Lower lobe of right lung (tissue), 2 donors: ENCODE measurements at regions not wholly inside any gene's neighbourhood (a gene's known extent, or its start where the extent isn't known, plus 50 kb on each side); places are given as distances from the start of the nearest gene placed in this dataset.

Source experiments
- ATAC-seq, 2 donors: fragments of 200-7000 bp; cut with Tn5 transposase; one replicate each; pipeline ENCODE4 v1.9.1; 2020 to 2022; ENCODE audit warnings: mild to moderate bottlenecking in 2 of 2, moderate library complexity in 2 of 2
- DNase-seq: peaks from one replicate; pipeline ENCODE4 v3.0.0-alpha.2; 2020
- H3K27ac ChIP-seq: fragments of 200-600 bp; one replicate; pipeline ENCODE4 v1.8.0; 2022
- H3K27me3 ChIP-seq: fragments of 200-600 bp; one replicate; pipeline ENCODE4 v1.8.0; 2022; ENCODE audit warnings: low read depth
- H3K36me3 ChIP-seq: fragments of 200-600 bp; one replicate; pipeline ENCODE4 v1.8.0; 2022; ENCODE audit warnings: mild to moderate bottlenecking
- H3K4me1 ChIP-seq: fragments of 200-600 bp; one replicate; pipeline ENCODE4 v1.8.0; 2022
- H3K4me3 ChIP-seq: fragments of 200-600 bp; one replicate; pipeline ENCODE4 v1.8.0; 2022; ENCODE audit warnings: mild to moderate bottlenecking
- H3K9me3 ChIP-seq: fragments of 200-600 bp; one replicate; pipeline ENCODE4 v1.8.0; 2022
- CTCF ChIP-seq: fragments of 200-600 bp; IDR thresholded peaks from one replicate; pipeline ENCODE4 v1.8.0; 2022; ENCODE audit warnings: antibody characterized with exemption, mild to moderate bottlenecking
- intact Hi-C: fragments of 100-400 bp; cut with DNase I; formaldehyde crosslinking; loops from one replicate; pipeline ENCODE4 v1.11.0; 2022
- donor health status: DM: no; HTN: yes; CAD: no; lungs with severe emphysema.

GRCh38 chr6:168232528-168232927 lies 87.0 kb downstream of the DACT2 start:
- DNase-seq = no peak

GRCh38 chr6:168232062-168232461 lies 87.5 kb downstream of the DACT2 start:
- Histone ChIP-seq H3K4me3 (no peak overlapping the region), H3K36me3 (no peaks in the 10 kb centered on the region), H3K9me3 (no peaks in the 10 kb centered on the region), H3K27me3 (no peaks in the 10 kb centered on the region), H3K27ac (no peak overlapping the region), H3K4me1 (peaks cover under 1% of the 10 kb centered on the region)
- TF ChIP-seq CTCF = no peak
- ATAC-seq = no peak
- DNase-seq = no peak
- intact Hi-C loops = no loop called here

More at GRCh38 chr6:168232528-168232927, 87.0 kb downstream of the DACT2 start:
- Histone ChIP-seq H3K36me3 (no peaks in the 10 kb centered on the region), H3K9me3 (no peaks in the 10 kb centered on the region), H3K27ac (no peak overlapping the region), H3K27me3 (no peaks in the 10 kb centered on the region), H3K4me1 (no peaks in the 10 kb centered on the region), H3K4me3 (no peak overlapping the region)
- TF ChIP-seq CTCF = no peak
- no peak for ATAC-seq
- intact Hi-C loops = no loop called here

- no peak for TF ChIP-seq CTCF
- no peak for DNase-seq
- Histone ChIP-seq H3K4me1 (peaks cover 7% of the 10 kb centered on the region), H3K4me3 (no peak overlapping the region), H3K27me3 (no peaks in the 10 kb centered on the region), H3K36me3 (no peaks in the 10 kb centered on the region), H3K9me3 (no peaks in the 10 kb centered on the region), H3K27ac (no peak overlapping the region)
- ATAC-seq = no peak
- intact Hi-C loops = no loop called here
Measured at GRCh38 chr6:168231393-168231957, 88.1 kb downstream of the DACT2 start.

DNA sequence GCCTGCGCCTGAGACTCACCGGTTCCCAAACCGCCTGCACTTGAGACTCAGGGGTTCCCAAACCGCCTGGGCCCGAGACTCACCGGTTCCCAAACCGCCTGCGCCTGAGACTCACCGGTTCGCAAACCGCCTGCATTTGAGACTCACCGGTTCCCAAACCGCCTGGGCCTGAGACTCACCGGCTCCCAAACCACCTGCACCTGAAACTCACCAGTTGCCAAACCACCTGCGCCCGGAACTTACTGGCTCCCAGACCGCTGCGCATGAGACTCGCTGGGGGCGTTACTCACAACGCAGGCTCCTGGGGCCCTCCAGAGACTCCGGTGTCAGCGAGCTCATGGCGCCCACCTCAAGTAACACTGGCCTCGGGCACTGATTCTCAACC lies 90.2 kb downstream of the DACT2 start:
- no peak for TF ChIP-seq CTCF
- no peaks in the 10 kb centered on the region for H3K9me3 ChIP-seq
- intact Hi-C loops = no loop called here
- H3K4me1 ChIP-seq = peaks cover 12% of the 10 kb centered on the region
- no peaks in the 10 kb centered on the region for H3K36me3 ChIP-seq
- ATAC-seq = no peak
- DNase-seq = no peak
- H3K27me3 ChIP-seq = no peaks in the 10 kb centered on the region
- no peak overlapping the region for H3K27ac ChIP-seq
- H3K4me3 ChIP-seq = no peak overlapping the region

DNA sequence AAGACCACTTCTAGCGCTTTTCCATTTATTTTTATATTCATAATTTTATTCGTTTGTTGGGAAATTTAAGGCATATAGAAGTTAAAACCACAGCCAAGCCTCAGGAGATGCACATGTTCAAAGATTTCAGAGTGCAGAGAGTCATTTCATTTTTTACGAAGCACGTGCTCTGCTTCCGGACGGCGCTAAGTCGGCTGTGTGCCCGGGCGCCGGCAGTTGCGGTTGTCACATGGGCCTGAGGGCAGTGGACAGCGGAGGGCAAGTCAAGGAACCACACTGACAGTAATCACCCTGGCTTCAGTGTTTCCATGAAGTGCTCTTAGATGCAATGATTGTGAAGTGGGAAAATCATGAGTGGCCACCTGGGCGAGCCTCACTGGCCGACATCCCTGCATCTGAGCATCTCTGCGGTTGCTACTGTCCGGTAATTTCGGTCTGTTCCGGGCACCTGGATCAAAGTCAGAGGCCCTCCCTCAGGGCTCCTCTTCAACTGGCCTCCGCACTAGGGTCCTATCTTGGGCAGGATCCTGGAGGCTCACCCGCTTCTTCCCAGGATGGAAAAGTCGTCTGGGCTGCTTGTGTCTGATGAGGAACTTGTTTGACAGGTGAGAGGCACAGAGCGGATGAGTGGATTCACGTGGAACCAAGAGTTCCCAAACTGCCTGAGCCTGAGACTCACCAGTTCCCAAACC lies 90.8 kb downstream of the DACT2 start:
- intact Hi-C loops = no loop called here
- Histone ChIP-seq H3K36me3 (no peaks in the 10 kb centered on the region), H3K4me1 (peaks cover 12% of the 10 kb centered on the region), H3K4me3 (no peak overlapping the region), H3K27me3 (no peaks in the 10 kb centered on the region), H3K9me3 (no peaks in the 10 kb centered on the region), H3K27ac (no peak overlapping the region)
- ATAC-seq (no peak), DNase-seq (no peak)
- no peak for TF ChIP-seq CTCF
